Cardiac muscle cell (in vitro differentiated cells and primary cell): ENCODE measurements at regions not wholly inside any gene's neighbourhood (a gene's known extent, or its start where the extent isn't known, plus 50 kb on each side); places are given as distances from the start of the nearest gene placed in this dataset.

Experiments used
- DNase-seq, 2 donors: peaks; one replicate each; pipeline versions ENCODE4 v3.0.0 to v3.0.0-alpha.2; 2010 to 2017; ENCODE audit warnings: low read depth in 1 of 2, low spot score in 1 of 2
- H3K27ac ChIP-seq: fragments of 200-600 bp; sonication (generic); 2 replicates; pipeline ENCODE4 v1.5.1; 2016
- H3K27me3 ChIP-seq: fragments of 200-600 bp; sonication (generic); 2 replicates; pipeline ENCODE4 v1.6.0; 2016; ENCODE audit warnings: control low read depth
- H3K36me3 ChIP-seq: fragments of 200-600 bp; sonication (generic); 2 replicates; pipeline ENCODE4 v1.5.1; 2016; ENCODE audit warnings: control low read depth
- H3K4me1 ChIP-seq: fragments of 200-600 bp; sonication (generic); 2 replicates; pipeline ENCODE4 v1.8.1; 2017; ENCODE audit warnings: low read depth, mild to moderate bottlenecking, mixed run types
- H3K4me3 ChIP-seq: fragments of 200-600 bp; sonication (generic); 2 replicates; pipeline ENCODE4 v1.5.1; 2016; ENCODE audit warnings: mild to moderate bottlenecking
- H3K9me3 ChIP-seq: fragments of 200-600 bp; sonication (generic); 2 replicates; pipeline ENCODE4 v1.5.1; 2017; ENCODE audit warnings: low read depth, mild to moderate bottlenecking, control low read depth
- TF ChIP-seq, protein P1 (sequence below): IDR thresholded peaks from 2 replicates; pipeline ENCODE4 v1.5.1; 2012; ENCODE audit warnings: low read depth, mild to moderate bottlenecking, low read length

GRCh38 chr5:67493676-67494075 is 297.1 kb upstream of the CD180 start:
- Histone ChIP-seq H3K4me1 (no peaks in the 10 kb centered on the region), H3K36me3 (no peaks in the 10 kb centered on the region)

DNA sequence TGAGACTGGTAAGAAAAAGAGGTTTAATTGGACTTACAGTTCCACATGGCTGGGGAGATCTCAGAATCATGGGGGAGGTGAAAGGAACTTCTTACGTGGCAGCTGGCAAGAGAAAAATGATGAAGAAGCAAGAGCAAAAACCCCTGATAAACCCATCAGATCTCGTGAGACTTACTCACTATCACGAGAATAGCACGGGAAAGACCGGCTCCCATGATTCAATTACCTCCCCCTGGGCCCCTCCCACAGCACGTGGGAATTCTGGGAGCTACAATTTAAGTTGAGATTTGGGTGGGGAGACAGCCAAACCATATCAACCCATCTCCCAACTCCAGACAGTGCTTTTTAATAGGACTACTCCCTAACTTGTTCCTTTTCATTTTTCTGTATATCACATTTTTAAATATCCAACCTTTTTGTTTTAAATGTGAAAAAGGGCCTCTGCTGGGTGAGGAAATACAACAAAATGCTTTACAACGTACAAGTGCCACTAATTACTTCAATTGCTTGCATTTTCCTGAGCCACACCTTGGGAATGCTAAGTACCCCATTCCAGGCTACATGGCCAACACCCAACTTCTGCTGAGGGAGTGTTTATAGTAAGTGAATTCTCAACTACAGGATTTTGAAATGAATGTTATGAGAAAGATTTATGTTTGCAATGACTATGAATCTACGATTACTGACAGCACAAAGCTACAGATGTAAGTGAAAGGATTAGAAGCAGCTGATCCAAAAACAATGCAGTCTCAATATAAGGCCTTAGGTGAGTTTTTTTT is 294.1 kb upstream of the CD180 start:
- Histone ChIP-seq H3K4me1 (no peaks in the 10 kb centered on the region), H3K27ac (no peak overlapping the region), H3K4me3 (no peak overlapping the region), H3K9me3 (no peaks in the 10 kb centered on the region), H3K27me3 (no peaks in the 10 kb centered on the region), H3K36me3 (no peaks in the 10 kb centered on the region)
- DNase-seq, result no peak
- TF ChIP-seq, protein P1, sequence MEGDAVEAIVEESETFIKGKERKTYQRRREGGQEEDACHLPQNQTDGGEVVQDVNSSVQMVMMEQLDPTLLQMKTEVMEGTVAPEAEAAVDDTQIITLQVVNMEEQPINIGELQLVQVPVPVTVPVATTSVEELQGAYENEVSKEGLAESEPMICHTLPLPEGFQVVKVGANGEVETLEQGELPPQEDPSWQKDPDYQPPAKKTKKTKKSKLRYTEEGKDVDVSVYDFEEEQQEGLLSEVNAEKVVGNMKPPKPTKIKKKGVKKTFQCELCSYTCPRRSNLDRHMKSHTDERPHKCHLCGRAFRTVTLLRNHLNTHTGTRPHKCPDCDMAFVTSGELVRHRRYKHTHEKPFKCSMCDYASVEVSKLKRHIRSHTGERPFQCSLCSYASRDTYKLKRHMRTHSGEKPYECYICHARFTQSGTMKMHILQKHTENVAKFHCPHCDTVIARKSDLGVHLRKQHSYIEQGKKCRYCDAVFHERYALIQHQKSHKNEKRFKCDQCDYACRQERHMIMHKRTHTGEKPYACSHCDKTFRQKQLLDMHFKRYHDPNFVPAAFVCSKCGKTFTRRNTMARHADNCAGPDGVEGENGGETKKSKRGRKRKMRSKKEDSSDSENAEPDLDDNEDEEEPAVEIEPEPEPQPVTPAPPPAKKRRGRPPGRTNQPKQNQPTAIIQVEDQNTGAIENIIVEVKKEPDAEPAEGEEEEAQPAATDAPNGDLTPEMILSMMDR, result no peak

More at GRCh38 chr5:67493676-67494075, 297.1 kb upstream of the CD180 start:
- TF ChIP-seq, protein P1, result peak; percentile 19
- no peak overlapping the region for H3K27ac ChIP-seq
- no peak overlapping the region for H3K4me3 ChIP-seq
- no peaks in the 10 kb centered on the region for H3K9me3 ChIP-seq
- DNase-seq, result peak; percentile 31 to 52
- no peaks in the 10 kb centered on the region for H3K27me3 ChIP-seq

GRCh38 chr5:67488885-67489284 is 292.3 kb upstream of the CD180 start:
- no peaks in the 10 kb centered on the region for H3K27me3 ChIP-seq
- no peak for DNase-seq
- H3K4me1 ChIP-seq, result no peaks in the 10 kb centered on the region
- no peaks in the 10 kb centered on the region for H3K36me3 ChIP-seq
- TF ChIP-seq, protein P1, result no peak
- H3K4me3 ChIP-seq, result no peak overlapping the region
- no peak overlapping the region for H3K27ac ChIP-seq
- H3K9me3 ChIP-seq, result no peaks in the 10 kb centered on the region

- H3K9me3 ChIP-seq, result no peaks in the 10 kb centered on the region
- H3K27ac ChIP-seq, result no peak overlapping the region
- DNase-seq, result no peak
- no peak overlapping the region for H3K4me3 ChIP-seq
- no peaks in the 10 kb centered on the region for H3K36me3 ChIP-seq
- H3K4me1 ChIP-seq, result no peaks in the 10 kb centered on the region
- TF ChIP-seq, protein P1, result no peak
- no peaks in the 10 kb centered on the region for H3K27me3 ChIP-seq
These were observed 291.3 kb upstream of the CD180 start for GRCh38 chr5:67487862-67488261.

- no peaks in the 10 kb centered on the region for H3K36me3 ChIP-seq
- TF ChIP-seq, protein P1, result no peak
- H3K9me3 ChIP-seq, result no peaks in the 10 kb centered on the region
- no peaks in the 10 kb centered on the region for H3K4me1 ChIP-seq
- no peaks in the 10 kb centered on the region for H3K27me3 ChIP-seq
- DNase-seq, result peak in 1 of 2 donors; percentile 6
- no peak overlapping the region for H3K4me3 ChIP-seq
- H3K27ac ChIP-seq, result no peak overlapping the region
These were observed 286.9 kb upstream of the CD180 start for GRCh38 chr5:67483453-67484030.
